Spleen (tissue), 7 donors: ENCODE measurements at regions not wholly inside any gene's neighbourhood (a gene's known extent, or its start where the extent isn't known, plus 50 kb on each side); places are given as distances from the start of the nearest gene placed in this dataset.

ENCODE experiments used
- POLR2A ChIP-seq, 3 donors: fragments of 450-650 bp; IDR thresholded peaks; one replicate each; pipeline ENCODE4 v1.5.1; 2017; ENCODE audit warnings: antibody characterized with exemption in 3 of 3, mild to moderate bottlenecking in 1 of 3
- POLR2AphosphoS5 ChIP-seq, 3 donors: sonication (generic); formaldehyde crosslinking; IDR thresholded peaks; one replicate each; pipeline ENCODE4 v1.5.1; 2017; ENCODE audit warnings: antibody characterized with exemption in 3 of 3
- TF ChIP-seq, protein P1 (sequence below), 11 experiments: fragments of 200-600 bp in 7 of 11; fragments of 450-650 bp in 4 of 11; sonication (generic) in 4 of 11; IDR thresholded peaks in 8 of 11; conservative IDR thresholded peaks in 3 of 11; 1 replicate in 7 of 11; 2 replicates in 4 of 11; pipeline versions ENCODE4 v1.4.0 to v1.8.0; 2016 to 2021; ENCODE audit warnings: antibody characterized with exemption in 11 of 11, inconsistent platforms in 4 of 11, mild to moderate bottlenecking in 1 of 11
- donor health status: DM: no; HTN: no; CAD: no; lungs with moderate emphysema.
- donor health status: DM: no; HTN: no; CAD: no.
- donor health status: DM: no; HTN: no; CAD: no.

DNA sequence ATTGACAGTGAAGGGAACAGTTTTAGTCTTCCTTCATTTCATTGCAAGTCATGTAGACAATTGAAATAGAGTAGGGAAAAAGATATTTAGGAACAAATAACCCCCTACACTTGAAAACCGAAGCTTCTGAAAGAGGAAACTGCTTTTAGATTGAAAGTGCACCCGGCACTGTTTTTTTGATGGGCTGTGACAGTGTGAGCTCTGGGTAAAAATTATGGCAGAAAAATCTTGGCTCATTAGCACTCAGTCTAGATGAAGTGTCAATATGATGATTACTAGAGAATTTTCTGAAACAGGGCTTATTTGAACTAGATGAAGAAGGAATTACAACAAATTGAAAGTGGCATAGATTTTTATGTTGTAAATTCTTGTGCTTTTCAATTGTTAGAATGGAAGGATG lies 1132.4 kb downstream of the RAPGEF2 start:
- no peak for TF ChIP-seq POLR2A (IDR thresholded peaks at IDR 0.05)
- TF ChIP-seq, protein P1, sequence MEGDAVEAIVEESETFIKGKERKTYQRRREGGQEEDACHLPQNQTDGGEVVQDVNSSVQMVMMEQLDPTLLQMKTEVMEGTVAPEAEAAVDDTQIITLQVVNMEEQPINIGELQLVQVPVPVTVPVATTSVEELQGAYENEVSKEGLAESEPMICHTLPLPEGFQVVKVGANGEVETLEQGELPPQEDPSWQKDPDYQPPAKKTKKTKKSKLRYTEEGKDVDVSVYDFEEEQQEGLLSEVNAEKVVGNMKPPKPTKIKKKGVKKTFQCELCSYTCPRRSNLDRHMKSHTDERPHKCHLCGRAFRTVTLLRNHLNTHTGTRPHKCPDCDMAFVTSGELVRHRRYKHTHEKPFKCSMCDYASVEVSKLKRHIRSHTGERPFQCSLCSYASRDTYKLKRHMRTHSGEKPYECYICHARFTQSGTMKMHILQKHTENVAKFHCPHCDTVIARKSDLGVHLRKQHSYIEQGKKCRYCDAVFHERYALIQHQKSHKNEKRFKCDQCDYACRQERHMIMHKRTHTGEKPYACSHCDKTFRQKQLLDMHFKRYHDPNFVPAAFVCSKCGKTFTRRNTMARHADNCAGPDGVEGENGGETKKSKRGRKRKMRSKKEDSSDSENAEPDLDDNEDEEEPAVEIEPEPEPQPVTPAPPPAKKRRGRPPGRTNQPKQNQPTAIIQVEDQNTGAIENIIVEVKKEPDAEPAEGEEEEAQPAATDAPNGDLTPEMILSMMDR (IDR thresholded peaks at IDR 0.05 in 8 of 11, conservative IDR thresholded peaks at IDR 0.05 in 3 of 11) = no peak
- no peak for TF ChIP-seq POLR2AphosphoS5 (IDR thresholded peaks at IDR 0.05)
